Activated CD4-positive, alpha-beta T cell treated with anti-CD3 and anti-CD28 coated beads for 4 hours (primary cell): ENCODE measurements at regions not wholly inside any gene's neighbourhood (a gene's known extent, or its start where the extent isn't known, plus 50 kb on each side); places are given as distances from the start of the nearest gene placed in this dataset.
"Not testable (repeated sequence)": the region's sequence is repeated elsewhere in the genome, so short reads cannot be mapped to it uniquely, and the experiment has no call there.

Experiments
- DNase-seq, 2 donors: peaks; one replicate each; pipeline ENCODE4 v3.0.0-alpha.2; 2020

GRCh38 chr17:83204230-83204725 is 124.9 kb downstream of the METRNL start:
- DNase-seq = no peak

GRCh38 chr17:83204736-83205386 is 125.5 kb downstream of the METRNL start:
- DNase-seq = peak in 1 of 2 donors; percentile 1

GRCh38 chr17:83205387-83206035 is 126.1 kb downstream of the METRNL start:
- peak; percentile 21 to 42 for DNase-seq

- DNase-seq = not testable (repeated sequence)
Measured at GRCh38 chr17:83206036-83206394, 126.6 kb downstream of the METRNL start.

GRCh38 chr17:83206819-83207588 is 127.6 kb downstream of the METRNL start:
- DNase-seq = not testable (repeated sequence)

- DNase-seq = peak; percentile 3 to 6
Measured at GRCh38 chr17:83247001-83247400, 167.6 kb downstream of the METRNL start.
